ENCODE measurements at regions not wholly inside any gene's neighbourhood (a gene's known extent, or its start where the extent isn't known, plus 50 kb on each side); places are given as distances from the start of the nearest gene placed in this dataset.
A peak's percentile ranks its signal among the peaks of the same experiment; 100 is the strongest.
"Not testable (repeated sequence)": the region's sequence is repeated elsewhere in the genome, so short reads cannot be mapped to it uniquely, and the experiment has no call there.

- H3K9me3 ChIP-seq; H3K4me1 ChIP-seq (ENCODE audit: low read depth); H3K4me3 ChIP-seq; DNase-seq; H3K36me3 ChIP-seq (ENCODE audit: low read depth); intact Hi-C loops (cut with DNase I, micrococcal nuclease): not testable (repeated sequence)
- ATAC-seq = peak; percentile 40
Measured at GRCh38 chr1:206256935-206257334, 53.6 kb downstream of the SRGAP2 start.

- intact Hi-C loops (cut with DNase I, micrococcal nuclease); H3K4me1 ChIP-seq (ENCODE audit: low read depth); H3K9me3 ChIP-seq; H3K36me3 ChIP-seq (ENCODE audit: low read depth); ATAC-seq; H3K4me3 ChIP-seq; DNase-seq: not testable (repeated sequence)
Measured at GRCh38 chr1:206261473-206261872, 58.1 kb downstream of the SRGAP2 start.

- intact Hi-C loops (cut with DNase I, micrococcal nuclease); DNase-seq; ATAC-seq; H3K36me3 ChIP-seq (ENCODE audit: low read depth); H3K4me3 ChIP-seq; H3K4me1 ChIP-seq (ENCODE audit: low read depth); H3K9me3 ChIP-seq: not testable (repeated sequence)
Measured at GRCh38 chr1:206262424-206262823, 59.1 kb downstream of the SRGAP2 start.

DNA sequence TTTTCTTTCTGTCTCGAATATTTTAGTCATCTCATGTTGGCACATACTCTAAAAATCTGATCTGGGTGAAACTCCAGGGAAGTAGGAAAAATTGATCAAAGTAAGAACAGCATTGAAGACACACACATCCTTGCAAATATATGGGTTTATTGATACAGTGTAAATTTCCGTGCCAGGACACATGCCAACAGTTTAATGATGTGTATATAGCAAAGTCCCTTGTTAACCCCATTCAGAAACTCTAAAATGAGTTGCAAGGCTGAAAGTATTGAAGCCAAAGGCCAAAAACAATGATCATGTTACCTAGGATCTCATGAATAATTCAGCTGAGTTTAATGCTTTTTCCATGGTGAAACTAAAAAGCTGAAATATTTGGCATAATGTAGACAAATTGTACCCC lies 61.6 kb downstream of the SRGAP2 start:
- DNase-seq; ATAC-seq; H3K36me3 ChIP-seq (ENCODE audit: low read depth); intact Hi-C loops (cut with DNase I, micrococcal nuclease); H3K4me1 ChIP-seq (ENCODE audit: low read depth); H3K4me3 ChIP-seq; H3K9me3 ChIP-seq: not testable (repeated sequence)

DNA sequence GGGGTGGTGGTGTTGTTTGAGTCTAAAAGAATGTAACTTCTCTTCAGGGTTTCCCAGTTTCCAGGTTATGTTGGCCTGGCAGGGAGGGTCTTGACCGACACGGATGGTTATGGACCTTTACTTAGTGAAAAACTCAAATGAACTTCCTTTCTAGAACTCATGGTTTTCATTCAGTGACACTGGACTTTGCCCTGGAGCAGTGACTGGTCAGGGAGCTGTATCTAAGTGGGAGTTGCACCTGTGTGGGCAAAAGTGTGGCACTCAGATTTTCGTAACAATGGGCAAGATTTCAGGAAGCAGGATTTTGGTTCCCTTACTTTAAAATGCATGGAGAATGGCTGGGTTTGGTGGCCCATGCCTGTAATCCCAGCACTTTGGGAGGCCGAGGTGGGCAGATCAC lies 67.8 kb downstream of the SRGAP2 start:
- H3K4me1 ChIP-seq (ENCODE audit: low read depth); H3K4me3 ChIP-seq; H3K9me3 ChIP-seq; intact Hi-C loops (cut with DNase I, micrococcal nuclease); DNase-seq; ATAC-seq; H3K36me3 ChIP-seq (ENCODE audit: low read depth): not testable (repeated sequence)

DNA sequence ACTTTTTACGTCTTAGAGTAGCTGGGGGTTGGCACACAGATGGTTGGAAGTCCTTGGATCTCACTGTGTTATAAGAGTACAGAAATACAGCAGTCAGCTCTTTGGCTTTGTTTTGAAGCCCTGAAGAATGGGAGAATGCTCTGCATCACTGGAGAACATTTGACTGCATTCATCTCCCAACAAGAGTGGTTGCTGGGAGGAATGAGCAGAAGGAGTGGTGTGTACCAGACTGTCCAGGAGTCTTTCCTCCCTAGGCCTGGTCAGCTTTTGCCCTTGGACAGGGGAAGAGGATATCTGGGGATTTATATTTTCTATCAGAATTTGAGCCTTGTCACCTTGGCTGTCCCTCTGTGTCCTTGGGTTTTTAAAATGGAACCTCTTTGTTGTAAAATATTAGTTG lies 69.8 kb downstream of the SRGAP2 start:
- H3K4me3 ChIP-seq; H3K9me3 ChIP-seq; DNase-seq; H3K36me3 ChIP-seq (ENCODE audit: low read depth); intact Hi-C loops (cut with DNase I, micrococcal nuclease); ATAC-seq; H3K4me1 ChIP-seq (ENCODE audit: low read depth): not testable (repeated sequence)

- H3K36me3 ChIP-seq (ENCODE audit: low read depth); ATAC-seq; H3K4me3 ChIP-seq; H3K4me1 ChIP-seq (ENCODE audit: low read depth); H3K9me3 ChIP-seq; DNase-seq; intact Hi-C loops (cut with DNase I, micrococcal nuclease): not testable (repeated sequence)
Measured at GRCh38 chr1:206276143-206276542, 72.8 kb downstream of the SRGAP2 start.

DNA sequence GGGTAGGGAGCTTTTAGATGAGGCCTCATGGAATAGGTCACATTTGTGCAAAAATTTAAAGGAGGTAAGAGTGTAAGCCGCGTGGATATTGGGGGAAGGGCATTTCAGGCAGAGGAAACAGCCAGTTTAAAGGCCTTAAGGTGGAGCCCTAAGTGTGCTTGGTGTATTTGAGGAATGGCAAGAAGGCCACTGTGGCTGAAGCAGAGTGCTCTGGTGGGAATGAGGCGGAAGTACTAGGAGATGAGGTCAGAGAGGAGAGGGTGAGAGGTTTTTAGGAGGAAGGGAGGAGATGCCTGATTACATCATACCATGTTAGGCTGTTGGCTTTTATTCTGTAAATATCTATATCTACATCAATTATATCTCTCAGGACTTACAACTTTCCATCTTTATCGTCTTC lies 75.3 kb downstream of the SRGAP2 start:
- H3K36me3 ChIP-seq (ENCODE audit: low read depth); DNase-seq; H3K4me3 ChIP-seq; H3K9me3 ChIP-seq; intact Hi-C loops (cut with DNase I, micrococcal nuclease); ATAC-seq; H3K4me1 ChIP-seq (ENCODE audit: low read depth): not testable (repeated sequence)

DNA sequence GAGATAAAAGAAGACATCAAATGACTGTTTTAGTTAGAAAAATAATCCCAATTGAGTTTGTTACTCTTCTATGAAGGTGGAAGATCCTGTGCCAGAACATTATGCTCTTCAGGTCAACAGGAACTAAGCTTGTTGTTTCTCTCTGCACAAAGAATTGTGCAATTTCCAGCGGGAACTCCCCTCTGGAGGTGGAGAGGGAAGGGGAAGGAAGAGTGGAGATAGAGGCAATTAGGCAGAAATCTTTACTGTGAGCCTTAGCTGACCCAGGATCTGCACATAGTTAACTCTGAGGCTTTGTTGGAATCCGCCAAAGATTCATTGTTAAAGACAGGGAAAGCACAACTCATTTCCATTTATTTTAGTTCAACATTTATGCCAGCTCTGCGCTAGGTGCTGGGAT lies 77.3 kb downstream of the SRGAP2 start:
- ATAC-seq = peak; percentile 36
- DNase-seq; intact Hi-C loops (cut with DNase I, micrococcal nuclease); H3K9me3 ChIP-seq; H3K4me3 ChIP-seq; H3K36me3 ChIP-seq (ENCODE audit: low read depth); H3K4me1 ChIP-seq (ENCODE audit: low read depth): not testable (repeated sequence)

DNA sequence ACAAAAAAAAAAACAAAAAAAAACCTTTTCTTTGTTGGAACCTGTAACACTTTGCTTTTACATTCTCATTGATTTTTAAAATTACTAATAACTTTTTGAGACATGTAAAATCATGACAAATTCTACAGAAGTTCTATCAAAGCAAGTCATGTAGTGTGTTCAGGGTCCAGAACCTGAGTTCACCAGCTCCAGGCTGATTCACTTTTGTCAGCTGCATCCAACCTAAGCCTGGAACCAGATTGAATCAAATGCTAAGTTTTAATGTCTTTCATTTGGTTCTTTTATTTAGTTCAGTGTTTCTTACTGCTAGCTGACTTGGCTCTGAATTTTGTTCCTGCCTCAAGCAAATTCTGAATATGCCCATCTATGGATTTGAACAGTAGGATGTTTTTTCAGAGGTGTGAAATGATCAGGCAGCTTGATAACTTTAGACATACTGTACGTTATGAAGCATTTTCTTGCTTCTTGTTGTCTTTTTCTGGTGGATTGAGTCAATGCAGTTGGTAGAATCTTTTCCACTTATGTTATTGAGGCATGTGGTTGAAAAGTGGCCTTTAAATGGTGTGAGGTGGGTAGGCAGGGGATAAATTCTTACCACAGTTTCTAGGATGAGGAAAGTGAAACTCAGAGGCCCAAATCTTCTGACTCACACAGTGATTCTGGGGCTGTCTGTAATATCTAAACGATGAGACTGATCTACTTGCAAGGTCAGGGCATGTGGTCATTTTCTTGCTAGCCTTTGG lies 78.7 kb downstream of the SRGAP2 start:
- H3K4me1 ChIP-seq (ENCODE audit: low read depth); H3K4me3 ChIP-seq; intact Hi-C loops (cut with DNase I, micrococcal nuclease); DNase-seq; H3K9me3 ChIP-seq; H3K36me3 ChIP-seq (ENCODE audit: low read depth): not testable (repeated sequence)
- peak; percentile 62 for ATAC-seq

GRCh38 chr1:206285024-206285960 lies 82.0 kb downstream of the SRGAP2 start:
- DNase-seq; intact Hi-C loops (cut with DNase I, micrococcal nuclease); ATAC-seq; H3K9me3 ChIP-seq; H3K36me3 ChIP-seq (ENCODE audit: low read depth); H3K4me3 ChIP-seq; H3K4me1 ChIP-seq (ENCODE audit: low read depth): not testable (repeated sequence)

- DNase-seq; H3K9me3 ChIP-seq; intact Hi-C loops (cut with DNase I, micrococcal nuclease); H3K36me3 ChIP-seq (ENCODE audit: low read depth); ATAC-seq; H3K4me3 ChIP-seq; H3K4me1 ChIP-seq (ENCODE audit: low read depth): not testable (repeated sequence)
Measured at GRCh38 chr1:206287759-206288158, 84.4 kb downstream of the SRGAP2 start.

- ATAC-seq = peak; percentile 46
- H3K4me1 ChIP-seq (ENCODE audit: low read depth); H3K36me3 ChIP-seq (ENCODE audit: low read depth); DNase-seq; intact Hi-C loops (cut with DNase I, micrococcal nuclease); H3K4me3 ChIP-seq; H3K9me3 ChIP-seq: not testable (repeated sequence)
Measured at GRCh38 chr1:206288453-206288852, 85.1 kb downstream of the SRGAP2 start.

All from mucosa of descending colon (tissue), 3 donors.